AG04449 (cell line): ENCODE measurements at regions not wholly inside any gene's neighbourhood (a gene's known extent, or its start where the extent isn't known, plus 50 kb on each side); places are given as distances from the start of the nearest gene placed in this dataset.
"Not testable (repeated sequence)": the region's sequence is repeated elsewhere in the genome, so short reads cannot be mapped to it uniquely, and the experiment has no call there.

ENCODE experiments used
- CTCF ChIA-PET: fragments of 350-600 bp; formaldehyde crosslinking; extraction: SDS; loops from one replicate; lab custom pipeline; 2021; ENCODE audit warnings: antibody characterized with exemption; lab: Yijun Ruan, JAX
- POLR2A ChIA-PET: fragments of 400-600, 350-600 bp; formaldehyde crosslinking; extraction: SDS; loops from one replicate; lab custom pipeline; 2020; ENCODE audit warnings: antibody characterized with exemption, inconsistent platforms; lab: Yijun Ruan, JAX
- DNase-seq: peaks from one replicate; pipeline ENCODE4 v3.0.0-alpha.2; 2010; ENCODE audit warnings: low read depth, low spot score
- H3K4me3 ChIP-seq: 2 replicates; pipeline ENCODE4 v1.5.1; 2011; ENCODE audit warnings: low read depth, mild to moderate bottlenecking, control low read depth, low read length
- CTCF ChIP-seq: IDR thresholded peaks from one replicate; pipeline ENCODE4 v1.5.1; 2011; ENCODE audit warnings: mild to moderate bottlenecking, moderate library complexity, low read length, control low read depth, inconsistent platforms; ENCODE audit not compliant: insufficient read depth; ENCODE audit errors: missing control alignments

DNA sequence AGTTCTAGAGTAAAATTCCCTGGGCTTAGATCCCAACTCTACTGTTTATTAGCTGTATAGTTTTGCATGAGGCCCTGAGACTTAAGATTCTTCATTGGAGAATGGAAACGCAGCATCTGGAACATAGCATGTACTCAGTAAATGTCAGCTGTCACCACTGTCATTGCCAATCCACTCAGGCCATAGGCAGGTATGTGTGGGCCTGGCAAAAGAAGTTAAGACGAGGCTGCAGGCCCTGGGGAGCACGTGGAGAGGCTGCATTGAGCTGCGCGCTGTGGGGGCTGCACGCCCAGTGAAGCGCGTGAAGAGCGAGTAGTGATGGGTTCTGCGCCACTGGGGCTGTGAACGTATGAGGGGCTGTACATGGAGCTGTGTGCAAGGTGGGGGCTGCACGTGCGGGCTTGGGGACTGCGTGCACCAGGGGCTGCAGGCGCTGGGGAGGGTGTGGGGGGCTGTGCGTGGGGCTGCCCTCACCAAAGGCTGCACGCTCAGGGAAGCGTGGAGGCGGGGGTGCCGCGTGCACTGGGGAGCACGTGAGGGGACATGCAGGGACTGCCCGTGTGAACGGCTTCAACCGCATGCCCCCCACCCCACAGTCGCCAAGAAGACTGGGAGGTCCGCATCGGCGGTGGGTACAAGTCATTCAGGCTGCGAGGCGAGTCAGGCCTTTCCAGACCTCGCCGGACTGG is 85.5 kb downstream of the PRR15 start:
- no peak overlapping the region for H3K4me3 ChIP-seq
- no peak for DNase-seq
- TF ChIP-seq CTCF, result no peak
- ChIA-PET POLR2A (no interaction called here), CTCF (no interaction called here)

GRCh38 chr7:29649876-29650275 is 86.2 kb downstream of the PRR15 start:
- CTCF ChIA-PET, result no interaction called here
- POLR2A ChIA-PET, result no interaction called here
- H3K4me3 ChIP-seq, result no peak overlapping the region
- no peak for DNase-seq
- no peak for TF ChIP-seq CTCF

- no peak for DNase-seq
- POLR2A ChIA-PET, result no interaction called here
- CTCF ChIA-PET, result interaction anchor here (2.0 kb wide), 1 partner anchor 17 kb away, joined by 8 read pairs; no protein-coding TSS in a partner anchor
Observed at GRCh38 chr7:29651477-29651876, 87.8 kb downstream of the PRR15 start.

GRCh38 chr7:29652556-29652955 is 88.9 kb downstream of the PRR15 start:
- ChIA-PET CTCF (interaction anchor here (2.0 kb wide), 1 partner anchor 18 kb away, joined by 8 read pairs; no protein-coding TSS in a partner anchor), POLR2A (no interaction called here)
- H3K4me3 ChIP-seq, result no peak overlapping the region
- DNase-seq, result no peak
- TF ChIP-seq CTCF, result no peak

More at GRCh38 chr7:29651477-29651876, 87.8 kb downstream of the PRR15 start:
- TF ChIP-seq CTCF, result no peak
- no peak overlapping the region for H3K4me3 ChIP-seq

DNA sequence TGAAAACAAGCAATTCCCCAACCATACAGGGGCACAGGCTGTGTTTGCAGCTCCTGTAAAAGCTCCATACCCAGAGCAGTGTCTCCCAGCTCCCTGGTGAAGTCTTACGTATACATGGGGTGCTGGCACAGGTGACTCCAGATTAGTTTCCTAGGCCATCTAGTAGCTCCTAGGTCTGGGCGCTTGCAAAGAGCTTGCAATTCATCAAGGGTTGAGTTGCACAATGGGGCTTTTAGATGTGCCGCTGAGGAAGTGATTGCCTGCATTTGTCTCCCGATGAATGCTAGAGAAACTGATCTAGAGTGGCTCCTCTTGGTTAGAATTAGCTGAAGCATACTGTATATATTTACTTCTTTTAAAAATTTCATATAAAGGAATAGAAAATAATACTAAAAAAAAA is 90.7 kb downstream of the PRR15 start:
- POLR2A ChIA-PET, CTCF ChIA-PET, DNase-seq, H3K4me3 ChIP-seq: not testable (repeated sequence)

GRCh38 chr7:29657288-29657687 is 93.7 kb downstream of the PRR15 start:
- CTCF ChIA-PET, result no interaction called here
- POLR2A ChIA-PET, result no interaction called here
- TF ChIP-seq CTCF, result no peak
- no peak overlapping the region for H3K4me3 ChIP-seq
- DNase-seq, result no peak

- DNase-seq, result no peak
- ChIA-PET CTCF (no interaction called here), POLR2A (no interaction called here)
Observed at GRCh38 chr7:29657856-29658255, 94.2 kb downstream of the PRR15 start.

GRCh38 chr7:29659213-29659612 is 95.6 kb downstream of the PRR15 start:
- H3K4me3 ChIP-seq, DNase-seq, CTCF ChIA-PET, POLR2A ChIA-PET: not testable (repeated sequence)

More at GRCh38 chr7:29657856-29658255, 94.2 kb downstream of the PRR15 start:
- no peak for TF ChIP-seq CTCF
- no peak overlapping the region for H3K4me3 ChIP-seq

- DNase-seq, POLR2A ChIA-PET, CTCF ChIA-PET, H3K4me3 ChIP-seq: not testable (repeated sequence)
Observed at GRCh38 chr7:29662899-29663298, 99.3 kb downstream of the PRR15 start.

- POLR2A ChIA-PET, CTCF ChIA-PET, H3K4me3 ChIP-seq, DNase-seq: not testable (repeated sequence)
Observed at GRCh38 chr7:29664999-29665398, 101.4 kb downstream of the PRR15 start.
